HG03039 (cell line): ENCODE measurements at regions not wholly inside any gene's neighbourhood (a gene's known extent, or its start where the extent isn't known, plus 50 kb on each side); places are given as distances from the start of the nearest gene placed in this dataset.
"Not testable (repeated sequence)": the region's sequence is repeated elsewhere in the genome, so short reads cannot be mapped to it uniquely, and the experiment has no call there.

Experiments
- ATAC-seq: cut with Tn5 transposase; IDR thresholded peaks from one replicate; pipeline ENCODE4 v1.9.1; 2021; ENCODE audit warnings: mild to moderate bottlenecking, moderate library complexity; ENCODE audit not compliant: unreplicated experiment

GRCh38 chr2:31664949-31665724, 84.4 kb upstream of the SRD5A2 start:
- no peak for ATAC-seq

GRCh38 chr2:31660812-31661335, 80.1 kb upstream of the SRD5A2 start:
- no peak for ATAC-seq

GRCh38 chr2:31660165-31660564, 79.4 kb upstream of the SRD5A2 start:
- ATAC-seq = no peak

- no peak for ATAC-seq
Measured at GRCh38 chr2:31654241-31654640, 73.5 kb upstream of the SRD5A2 start.

GRCh38 chr2:31651736-31652135, 71.0 kb upstream of the SRD5A2 start:
- ATAC-seq = no peak

- no peak for ATAC-seq
Measured at GRCh38 chr2:31651267-31651666, 70.5 kb upstream of the SRD5A2 start.

GRCh38 chr2:31644551-31644950, 63.8 kb upstream of the SRD5A2 start:
- no peak for ATAC-seq

GRCh38 chr2:31642707-31643106, 62.0 kb upstream of the SRD5A2 start:
- no peak for ATAC-seq

GRCh38 chr2:31632201-31632600, 51.5 kb upstream of the SRD5A2 start:
- ATAC-seq = not testable (repeated sequence)
